Keratinocyte (primary cell): ENCODE measurements at regions not wholly inside any gene's neighbourhood (a gene's known extent, or its start where the extent isn't known, plus 50 kb on each side); places are given as distances from the start of the nearest gene placed in this dataset.

Experiments used
- CTCF ChIP-seq, 3 experiments: IDR thresholded peaks in 1 of 3; conservative IDR thresholded peaks in 1 of 3; optimal IDR thresholded peaks in 1 of 3; 2 replicates in 2 of 3; 3 replicates in 1 of 3; pipeline versions ENCODE3 to v1.5.1; 2011; ENCODE audit warnings: low read length in 3 of 3, mild to moderate bottlenecking in 3 of 3, moderate library complexity in 2 of 3, control low read depth in 1 of 3, inconsistent platforms in 1 of 3; ENCODE audit not compliant: insufficient read depth in 2 of 3; ENCODE audit errors: extremely low read depth in 1 of 3
- EZH2 ChIP-seq: IDR thresholded peaks from one replicate; pipeline ENCODE4 v1.6.1; 2012; ENCODE audit warnings: inconsistent platforms, mild to moderate bottlenecking, low read length, moderate library complexity

DNA sequence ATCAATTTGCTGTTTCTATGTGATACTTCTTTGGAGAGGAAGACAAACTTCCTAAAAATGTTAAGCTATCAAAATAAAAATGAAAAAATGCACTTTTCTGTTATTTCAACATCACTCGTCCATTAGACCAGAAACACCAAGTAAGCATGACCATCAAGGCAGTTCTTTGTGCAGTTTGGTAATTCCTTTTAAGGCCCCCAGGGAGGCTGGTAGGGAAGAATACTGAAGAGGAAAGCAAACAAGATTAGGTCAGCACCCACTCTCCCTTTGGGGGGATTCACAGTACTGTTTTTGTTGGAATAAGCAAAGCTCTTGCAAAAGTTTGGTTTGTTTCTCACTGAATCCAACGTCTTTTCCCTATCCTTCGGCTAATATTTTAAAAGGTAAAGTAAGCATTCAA is 206.8 kb upstream of the SLC35B3 start:
- TF ChIP-seq CTCF (optimal IDR thresholded peaks at IDR 0.05 in 1 of 3, IDR thresholded peaks at IDR 0.05 in 1 of 3, conservative IDR thresholded peaks at IDR 0.05 in 1 of 3; ENCODE audit: extremely low read depth in 1 of 3, insufficient read depth in 2 of 3, low read length in 3 of 3): no peak
- no peak for TF ChIP-seq EZH2
